PC-9 (cell line): ENCODE measurements at regions not wholly inside any gene's neighbourhood (a gene's known extent, or its start where the extent isn't known, plus 50 kb on each side); places are given as distances from the start of the nearest gene placed in this dataset.

Source experiments
- EZH2 ChIP-seq: fragments of 200-600 bp; sonication (generic); IDR thresholded peaks from 2 replicates; pipeline ENCODE4 v1.8.0; 2017; ENCODE audit warnings: antibody characterized with exemption, low read depth
- TF ChIP-seq, protein P1 (sequence below): fragments of 200-600 bp; sonication (generic); conservative IDR thresholded peaks from 2 replicates; pipeline ENCODE4 v1.6.1; 2017; ENCODE audit warnings: mixed run types, antibody characterized with exemption, mild to moderate bottlenecking, moderate library complexity

GRCh38 chr21:27126140-27126539 is 159.3 kb upstream of the ADAMTS5 start:
- TF ChIP-seq, protein P1, sequence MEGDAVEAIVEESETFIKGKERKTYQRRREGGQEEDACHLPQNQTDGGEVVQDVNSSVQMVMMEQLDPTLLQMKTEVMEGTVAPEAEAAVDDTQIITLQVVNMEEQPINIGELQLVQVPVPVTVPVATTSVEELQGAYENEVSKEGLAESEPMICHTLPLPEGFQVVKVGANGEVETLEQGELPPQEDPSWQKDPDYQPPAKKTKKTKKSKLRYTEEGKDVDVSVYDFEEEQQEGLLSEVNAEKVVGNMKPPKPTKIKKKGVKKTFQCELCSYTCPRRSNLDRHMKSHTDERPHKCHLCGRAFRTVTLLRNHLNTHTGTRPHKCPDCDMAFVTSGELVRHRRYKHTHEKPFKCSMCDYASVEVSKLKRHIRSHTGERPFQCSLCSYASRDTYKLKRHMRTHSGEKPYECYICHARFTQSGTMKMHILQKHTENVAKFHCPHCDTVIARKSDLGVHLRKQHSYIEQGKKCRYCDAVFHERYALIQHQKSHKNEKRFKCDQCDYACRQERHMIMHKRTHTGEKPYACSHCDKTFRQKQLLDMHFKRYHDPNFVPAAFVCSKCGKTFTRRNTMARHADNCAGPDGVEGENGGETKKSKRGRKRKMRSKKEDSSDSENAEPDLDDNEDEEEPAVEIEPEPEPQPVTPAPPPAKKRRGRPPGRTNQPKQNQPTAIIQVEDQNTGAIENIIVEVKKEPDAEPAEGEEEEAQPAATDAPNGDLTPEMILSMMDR = no peak
- no peak for TF ChIP-seq EZH2
